Heart right ventricle (tissue), 16 donors: ENCODE measurements at regions not wholly inside any gene's neighbourhood (a gene's known extent, or its start where the extent isn't known, plus 50 kb on each side); places are given as distances from the start of the nearest gene placed in this dataset.

Experiments used
- ATAC-seq, 8 donors: fragments of 200-7000 bp; cut with Tn5 transposase; one replicate each; pipeline ENCODE4 v1.9.1; 2020; ENCODE audit warnings: mild to moderate bottlenecking in 8 of 8, moderate library complexity in 8 of 8, moderate number of reproducible peaks in 1 of 8
- DNase-seq, 2 donors: peaks; one replicate each; pipeline ENCODE4 v3.0.0-alpha.2; 2020
- H3K27ac ChIP-seq, 10 donors: fragments of 200-600 bp; sonication (generic) in 2 of 10; one replicate each; pipeline versions ENCODE4 v1.5.0 to v1.8.0; 2020 to 2022; ENCODE audit warnings: mild to moderate bottlenecking in 3 of 10
- H3K27me3 ChIP-seq, 7 donors: fragments of 200-600 bp; one replicate each; pipeline ENCODE4 v1.8.0; 2021 to 2022; ENCODE audit warnings: mild to moderate bottlenecking in 2 of 7
- H3K36me3 ChIP-seq, 9 donors: fragments of 200-600 bp; sonication (generic) in 1 of 9; one replicate each; pipeline versions ENCODE4 v1.5.0 to v1.8.0; 2020 to 2022; ENCODE audit warnings: mild to moderate bottlenecking in 2 of 9
- H3K4me1 ChIP-seq, 9 donors: fragments of 200-600 bp; sonication (generic) in 1 of 9; one replicate each; pipeline versions ENCODE4 v1.5.0 to v1.8.0; 2020 to 2022; ENCODE audit warnings: mild to moderate bottlenecking in 4 of 9
- H3K4me3 ChIP-seq, 10 donors: fragments of 200-600 bp; sonication (generic) in 2 of 10; one replicate each; pipeline versions ENCODE4 v1.5.0 to v1.8.0; 2020 to 2022; ENCODE audit warnings: mild to moderate bottlenecking in 7 of 10, moderate library complexity in 2 of 10
- H3K9me3 ChIP-seq, 11 donors: fragments of 200-600 bp in 10 of 11; sonication (generic) in 2 of 11; one replicate each; pipeline versions ENCODE4 v1.5.0 to v1.8.0; 2013 to 2022; ENCODE audit warnings: mild to moderate bottlenecking in 2 of 11, control low read depth in 1 of 11, moderate library complexity in 1 of 11
- WGBS, 2 donors: extraction: QIAGEN DNeasy Blood & Tissue Kit; methylation state at CpG; one replicate each; pipeline ENCODE4 v1.1.7; 2013; ENCODE audit warnings: inconsistent platforms in 1 of 2; 5-methylcytosine and 5-hydroxymethylcytosine counted together
- intact Hi-C, 10 donors: fragments of 100-400 bp; cut with DNase I; formaldehyde crosslinking; loops; one replicate each; pipeline versions ENCODE4 v1.11.1 to v1.14.2; 2022
- TF ChIP-seq, protein P1 (sequence below), 9 donors: fragments of 200-600 bp; sonication (generic) in 2 of 9; IDR thresholded peaks; one replicate each; pipeline versions ENCODE4 v1.5.0 to v1.8.0; 2021 to 2022; ENCODE audit warnings: antibody characterized with exemption in 9 of 9, mild to moderate bottlenecking in 5 of 9, moderate library complexity in 1 of 9
- donor health status: Arrhythmogenic right ventricular cardiomyopathy.
- donor health status: ischemic (EF 13 %, LVEDD 7.1; RV severe dilation, severe dysfunction).
- donor health status: healthy with polysubstance abuse.
- donor health status: DM: no; HTN: yes; CAD: no.
- donor health status: DM: no; HTN: no; CAD: no.
- donor health status: ischemic (EF 25% LVEDD 6.9; RV normal size, moderate dysfunction).
- donor health status: ischemic (EF 25% LVEDD 5.7; RV mildly dilated, moderate dysfunction).
- donor health status: healthy.
- donor health status: DM: yes; HTN: yes; CAD: no.
- donor health status: Ischemic cardiomyopathy.
- donor health status: ischemic (EF 35%, LVEDD 5.7; RV mildly dilated, moderate dysfunction).
- donor health status: nonischemic (EF 11% LVEDD 7.7; RV severe dilation, severe dysfunction).
- donor health status: DM: yes; HTN: yes; CAD: no.
- donor health status: PGD.
- donor health status: ischemic (EF 29% LVEDD 5.4; RV normal size, mild dysfunction).
- donor health status: nonischemic (EF 23%, LVEDD 6.1; RV moderate dilation, normal function).

- H3K4me1 ChIP-seq: peaks cover 0 to 42% (median 14%) of the 10 kb centered on the region in 9 donors
- H3K4me3 ChIP-seq: no peak overlapping the region
- TF ChIP-seq, protein P1, sequence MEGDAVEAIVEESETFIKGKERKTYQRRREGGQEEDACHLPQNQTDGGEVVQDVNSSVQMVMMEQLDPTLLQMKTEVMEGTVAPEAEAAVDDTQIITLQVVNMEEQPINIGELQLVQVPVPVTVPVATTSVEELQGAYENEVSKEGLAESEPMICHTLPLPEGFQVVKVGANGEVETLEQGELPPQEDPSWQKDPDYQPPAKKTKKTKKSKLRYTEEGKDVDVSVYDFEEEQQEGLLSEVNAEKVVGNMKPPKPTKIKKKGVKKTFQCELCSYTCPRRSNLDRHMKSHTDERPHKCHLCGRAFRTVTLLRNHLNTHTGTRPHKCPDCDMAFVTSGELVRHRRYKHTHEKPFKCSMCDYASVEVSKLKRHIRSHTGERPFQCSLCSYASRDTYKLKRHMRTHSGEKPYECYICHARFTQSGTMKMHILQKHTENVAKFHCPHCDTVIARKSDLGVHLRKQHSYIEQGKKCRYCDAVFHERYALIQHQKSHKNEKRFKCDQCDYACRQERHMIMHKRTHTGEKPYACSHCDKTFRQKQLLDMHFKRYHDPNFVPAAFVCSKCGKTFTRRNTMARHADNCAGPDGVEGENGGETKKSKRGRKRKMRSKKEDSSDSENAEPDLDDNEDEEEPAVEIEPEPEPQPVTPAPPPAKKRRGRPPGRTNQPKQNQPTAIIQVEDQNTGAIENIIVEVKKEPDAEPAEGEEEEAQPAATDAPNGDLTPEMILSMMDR (IDR thresholded peaks at IDR 0.05): no peak
- H3K27ac ChIP-seq: peak overlapping the region in 6 of 10 donors; percentile 62 to 85 (median 80)
- no peaks in the 10 kb centered on the region for H3K36me3 ChIP-seq
- intact Hi-C loops: loop anchor here in 2 of 10 donors (5.0 kb wide), 2 partner anchors 89 to 94 kb away; partner anchors contain the start of gene DCN (in 1 of the 2)
- no peaks in the 10 kb centered on the region for H3K9me3 ChIP-seq
- 71 to 78% methylated on average over 4 of the region's 4 CpGs for WGBS, 2 donors
- no peaks in the 10 kb centered on the region for H3K27me3 ChIP-seq
- ATAC-seq (no peak), DNase-seq (no peak)
Observed at GRCh38 chr12:91271185-91271584, 88.6 kb upstream of the DCN start.

GRCh38 chr12:91267039-91267438 lies 84.4 kb upstream of the DCN start:
- ATAC-seq: no peak
- no peaks in the 10 kb centered on the region for H3K9me3 ChIP-seq
- no peak overlapping the region for H3K27ac ChIP-seq
- H3K4me3 ChIP-seq: no peak overlapping the region
- intact Hi-C loops: no loop called here
- DNase-seq: no peak
- no peaks in the 10 kb centered on the region for H3K36me3 ChIP-seq
- no peaks in the 10 kb centered on the region for H3K27me3 ChIP-seq
- TF ChIP-seq, protein P1 (IDR thresholded peaks at IDR 0.05): no peak
- peaks cover 0 to 7% (median 0%) of the 10 kb centered on the region in 9 donors for H3K4me1 ChIP-seq

- no peak for DNase-seq
- peaks cover 0 to 8% (median 0%) of the 10 kb centered on the region in 9 donors for H3K4me1 ChIP-seq
- ATAC-seq: no peak
- H3K36me3 ChIP-seq: no peaks in the 10 kb centered on the region
- no peak overlapping the region for H3K4me3 ChIP-seq
- H3K9me3 ChIP-seq: no peaks in the 10 kb centered on the region
- TF ChIP-seq, protein P1 (IDR thresholded peaks at IDR 0.05): no peak
- H3K27me3 ChIP-seq: no peaks in the 10 kb centered on the region
- 72% methylated on average over 2 of the region's 2 CpGs for WGBS, 2 donors
- intact Hi-C loops: no loop called here
- no peak overlapping the region for H3K27ac ChIP-seq
Observed at GRCh38 chr12:91264178-91264577, 81.6 kb upstream of the DCN start.

DNA sequence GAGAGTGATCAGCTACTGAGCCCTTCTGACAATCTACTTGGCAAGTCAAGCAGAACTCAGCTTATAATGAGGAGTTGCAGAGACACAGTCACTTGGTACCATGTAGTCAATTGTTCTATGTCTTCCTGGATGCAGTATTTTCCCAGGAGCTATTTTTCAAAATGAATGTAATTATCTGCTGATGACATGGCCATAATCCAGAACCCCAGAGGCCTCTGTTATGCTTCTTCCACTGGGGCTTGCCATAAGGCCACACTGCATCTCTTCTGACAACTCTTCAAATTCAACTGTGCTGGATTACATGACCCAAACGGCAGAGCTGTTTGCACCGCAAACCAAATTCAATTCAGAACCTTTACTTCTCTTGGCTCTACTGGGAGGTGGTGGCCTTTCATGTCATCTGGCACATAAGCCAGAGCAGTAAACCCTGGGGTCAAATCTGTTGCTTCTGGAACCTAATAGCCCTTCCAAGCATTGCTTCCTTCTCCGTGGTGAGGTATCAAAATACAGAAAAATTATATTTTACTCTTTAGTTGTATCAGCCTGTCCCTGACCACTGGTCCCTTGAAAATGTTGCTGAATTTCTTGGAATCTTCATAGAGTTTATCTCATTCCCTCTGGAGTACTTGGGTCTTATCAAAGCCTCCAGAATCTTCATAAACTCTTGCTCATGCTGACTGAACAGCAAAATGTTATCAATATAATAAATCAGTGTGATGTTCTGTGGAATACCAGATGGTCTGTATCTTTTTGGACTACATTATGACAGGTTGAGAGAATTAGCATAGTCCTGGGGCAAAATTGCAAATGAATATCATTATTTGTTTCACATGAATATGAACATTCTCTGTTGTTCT lies 79.4 kb upstream of the DCN start:
- peak overlapping the region in 3 of 10 donors; percentile 6 to 12 (median 6) for H3K27ac ChIP-seq
- peak in 2 of 8 donors; percentile 8 to 34 for ATAC-seq
- TF ChIP-seq, protein P1 (IDR thresholded peaks at IDR 0.05): no peak

More for the DNA sequence above, 79.4 kb upstream of the DCN start:
- Histone ChIP-seq H3K27me3 (no peaks in the 10 kb centered on the region), H3K4me1 (peaks cover 0 to 8% (median 0%) of the 10 kb centered on the region in 9 donors), H3K4me3 (no peak overlapping the region), H3K36me3 (no peaks in the 10 kb centered on the region), H3K9me3 (no peaks in the 10 kb centered on the region)
- intact Hi-C loops: no loop called here
- 65 to 76% methylated on average over 3 of the region's 3 CpGs for WGBS, 2 donors
- DNase-seq: no peak
